Transverse colon (tissue), 4 donors: ENCODE measurements at regions not wholly inside any gene's neighbourhood (a gene's known extent, or its start where the extent isn't known, plus 50 kb on each side); places are given as distances from the start of the nearest gene placed in this dataset.

ENCODE experiments used
- DNase-seq: peaks from one replicate; pipeline ENCODE4 v3.0.0-alpha.2; 2019
- H3K27ac ChIP-seq, 4 donors: fragments of 200-600 bp; sonication (generic); 2 replicates each; pipeline ENCODE4 v1.5.1; 2016 to 2018; ENCODE audit warnings: inconsistent platforms in 4 of 4
- H3K27me3 ChIP-seq: fragments of 200-600 bp; sonication (generic); 2 replicates; pipeline ENCODE4 v1.5.1; 2017; ENCODE audit warnings: inconsistent platforms
- H3K36me3 ChIP-seq, 4 donors: fragments of 200-600 bp; sonication (generic); 2 replicates each; pipeline ENCODE4 v1.5.1; 2017 to 2019; ENCODE audit warnings: inconsistent platforms in 4 of 4
- H3K4me1 ChIP-seq, 4 donors: fragments of 200-600 bp; sonication (generic); 2 replicates each; pipeline ENCODE4 v1.5.1; 2017 to 2020; ENCODE audit warnings: inconsistent platforms in 4 of 4
- H3K4me3 ChIP-seq, 4 donors: fragments of 200-600 bp; sonication (generic); 1 replicate in 1 of 4; 2 replicates in 3 of 4; pipeline versions ENCODE4 v1.5.1 to v1.6.1; 2017 to 2019; ENCODE audit warnings: inconsistent platforms in 4 of 4
- H3K9me3 ChIP-seq, 2 donors: fragments of 200-600 bp; sonication (generic); 2 replicates each; pipeline ENCODE4 v1.5.1; 2017 to 2019; ENCODE audit warnings: inconsistent platforms in 2 of 2
- CTCF ChIP-seq, 5 experiments: fragments of 200-600 bp in 3 of 5; fragments of 450-650 bp in 2 of 5; sonication (generic) in 3 of 5; IDR thresholded peaks; 1 replicate in 2 of 5; 2 replicates in 3 of 5; pipeline ENCODE4 v1.5.1; 2016 to 2017; ENCODE audit warnings: antibody characterized with exemption in 5 of 5, inconsistent platforms in 3 of 5, mild to moderate bottlenecking in 2 of 5, moderate library complexity in 1 of 5
- EP300 ChIP-seq: sonication (generic); formaldehyde crosslinking; IDR thresholded peaks from one replicate; pipeline ENCODE4 v1.6.1; 2017; ENCODE audit warnings: antibody characterized with exemption, low read depth
- POLR2A ChIP-seq: fragments of 450-650 bp; IDR thresholded peaks from one replicate; pipeline ENCODE4 v1.6.1; 2016; ENCODE audit warnings: antibody characterized with exemption, mild to moderate bottlenecking, moderate library complexity
- POLR2AphosphoS5 ChIP-seq, 3 donors: sonication (generic); formaldehyde crosslinking; IDR thresholded peaks; one replicate each; pipeline ENCODE4 v1.6.1; 2016; ENCODE audit warnings: antibody characterized with exemption in 3 of 3
- WGBS, 2 donors: methylation state at CpG; one replicate each; pipeline ENCODE4 v1.1.5; 2018; ENCODE audit warnings: low coverage in 1 of 2; 5-methylcytosine and 5-hydroxymethylcytosine counted together
- in situ Hi-C, 4 donors: fragments of 200-750 bp; cut with MboI; loops; one replicate each; pipeline versions ENCODE4 v1.15.0 to v1.15.1; 2017; ENCODE audit warnings: low sequenced_read_pairs in 3 of 4, low pct_ligation_motif_present in 1 of 4, low pct_unique_long_range_greater_than_20kb in 1 of 4
- intact Hi-C: fragments of 100-400 bp; cut with DNase I; formaldehyde crosslinking; loops from one replicate; pipeline ENCODE4 v1.15.1; 2023; ENCODE audit warnings: low total_unique reads

- H3K9me3 ChIP-seq, result no peaks in the 10 kb centered on the region
- 88 to 91% methylated on average over 4 of the region's 4 CpGs for WGBS, 2 donors
- no peak for TF ChIP-seq POLR2AphosphoS5 (IDR thresholded peaks at IDR 0.05)
- TF ChIP-seq POLR2A, result no peak
- no peaks in the 10 kb centered on the region for H3K36me3 ChIP-seq
- intact Hi-C loops, result no loop called here
- no peak overlapping the region for H3K27ac ChIP-seq
- H3K4me3 ChIP-seq, result no peak overlapping the region
- H3K4me1 ChIP-seq, result no peaks in the 10 kb centered on the region
- DNase-seq, result no peak
- in situ Hi-C loops, result no loop called here
- H3K27me3 ChIP-seq, result no peaks in the 10 kb centered on the region
These were observed 285.1 kb upstream of the AJAP1 start for GRCh38 chr1:4369335-4369734.

GRCh38 chr1:4371849-4372248, 282.6 kb upstream of the AJAP1 start:
- 79% methylated on average over 6 of the region's 6 CpGs; no CpG with 5 or more reads in 1 of the 2 donors for whole genome bisulfite sequencing, 2 donors
- in situ Hi-C loops (no loop called here), intact Hi-C loops (no loop called here)
- Histone ChIP-seq H3K9me3 (no peaks in the 10 kb centered on the region), H3K27ac (no peak overlapping the region), H3K4me1 (no peaks in the 10 kb centered on the region), H3K4me3 (no peak overlapping the region), H3K27me3 (no peaks in the 10 kb centered on the region), H3K36me3 (no peaks in the 10 kb centered on the region)
- no peak for TF ChIP-seq POLR2A
- TF ChIP-seq CTCF (IDR thresholded peaks at IDR 0.05), result no peak
- no peak for TF ChIP-seq POLR2AphosphoS5 (IDR thresholded peaks at IDR 0.05)
- no peak for TF ChIP-seq EP300
- DNase-seq, result no peak

- H3K9me3 ChIP-seq, result peaks cover 0 to under 1% of the 10 kb centered on the region in 2 donors
- no peaks in the 10 kb centered on the region for H3K4me1 ChIP-seq
- intact Hi-C loops, result no loop called here
- DNase-seq, result no peak
- no peak overlapping the region for H3K27ac ChIP-seq
- WGBS, 2 donors, result 88 to 97% methylated on average over 1 of the region's 1 CpG
- in situ Hi-C loops, result no loop called here
- no peak overlapping the region for H3K4me3 ChIP-seq
- H3K36me3 ChIP-seq, result no peaks in the 10 kb centered on the region
- H3K27me3 ChIP-seq, result no peaks in the 10 kb centered on the region
- TF ChIP-seq POLR2A (no peak), EP300 (no peak), POLR2AphosphoS5 (IDR thresholded peaks at IDR 0.05) (no peak), CTCF (IDR thresholded peaks at IDR 0.05) (no peak)
These were observed 278.6 kb upstream of the AJAP1 start for GRCh38 chr1:4375812-4376211.

GRCh38 chr1:4379451-4380175, 274.8 kb upstream of the AJAP1 start:
- in situ Hi-C loops, result no loop called here
- Histone ChIP-seq H3K27me3 (no peaks in the 10 kb centered on the region), H3K4me3 (no peak overlapping the region), H3K27ac (no peak overlapping the region), H3K36me3 (no peaks in the 10 kb centered on the region), H3K4me1 (no peaks in the 10 kb centered on the region), H3K9me3 (peaks cover 7 to 9% of the 10 kb centered on the region in 2 donors)
- TF ChIP-seq POLR2AphosphoS5 (IDR thresholded peaks at IDR 0.05), result no peak
- TF ChIP-seq CTCF (IDR thresholded peaks at IDR 0.05), result no peak
- TF ChIP-seq EP300, result no peak
- TF ChIP-seq POLR2A, result no peak
- intact Hi-C loops, result no loop called here
- DNase-seq, result no peak
- 77 to 79% methylated on average over 2 to 6 of the region's 6 CpGs for WGBS, 2 donors
